ENCODE measurements at regions not wholly inside any gene's neighbourhood (a gene's known extent, or its start where the extent isn't known, plus 50 kb on each side); places are given as distances from the start of the nearest gene placed in this dataset.

GRCh38 chr5:142500227-142500905 is 175.5 kb upstream of the SPRY4 start:
- H3K4me3 ChIP-seq = no peak overlapping the region
- no peaks in the 10 kb centered on the region for H3K4me1 ChIP-seq
- no peak overlapping the region for H3K27ac ChIP-seq
- H3K9me3 ChIP-seq = no peaks in the 10 kb centered on the region
- no peaks in the 10 kb centered on the region for H3K27me3 ChIP-seq
- no peak overlapping the region for H3K9ac ChIP-seq (ENCODE audit: low read depth in 2 of 2, low read length in 2 of 2)
- no peaks in the 10 kb centered on the region for H3K36me3 ChIP-seq
- intact Hi-C loops (cut with DNase I) = no loop called here
- no peak for DNase-seq
- TF ChIP-seq CTCF (IDR thresholded peaks at IDR 0.05) = no peak

- Histone ChIP-seq H3K27me3 (no peaks in the 10 kb centered on the region), H3K4me1 (no peaks in the 10 kb centered on the region), H3K27ac (no peak overlapping the region), H3K9me3 (no peaks in the 10 kb centered on the region), H3K36me3 (no peaks in the 10 kb centered on the region), H3K4me3 (no peak overlapping the region), H3K9ac (ENCODE audit: low read depth in 2 of 2, low read length in 2 of 2) (no peak overlapping the region)
- DNase-seq = peak; percentile 48
- no peak for TF ChIP-seq CTCF (IDR thresholded peaks at IDR 0.05)
- intact Hi-C loops (cut with DNase I) = no loop called here
Observed at GRCh38 chr5:142499591-142500226, 174.9 kb upstream of the SPRY4 start.

- intact Hi-C loops (cut with DNase I) = no loop called here
- DNase-seq = no peak
- no peak overlapping the region for H3K27ac ChIP-seq
- no peaks in the 10 kb centered on the region for H3K4me1 ChIP-seq
- H3K4me3 ChIP-seq = no peak overlapping the region
- no peaks in the 10 kb centered on the region for H3K27me3 ChIP-seq
- H3K36me3 ChIP-seq = no peaks in the 10 kb centered on the region
- H3K9me3 ChIP-seq = no peaks in the 10 kb centered on the region
- TF ChIP-seq CTCF (IDR thresholded peaks at IDR 0.05) = no peak
- H3K9ac ChIP-seq (ENCODE audit: low read depth in 2 of 2, low read length in 2 of 2) = no peak overlapping the region
Observed at GRCh38 chr5:142498298-142498697, 173.5 kb upstream of the SPRY4 start.

- no peak for DNase-seq
- intact Hi-C loops (cut with DNase I) = no loop called here
- no peak for TF ChIP-seq CTCF (IDR thresholded peaks at IDR 0.05)
- Histone ChIP-seq H3K4me3 (no peak overlapping the region), H3K4me1 (no peaks in the 10 kb centered on the region), H3K27me3 (no peaks in the 10 kb centered on the region), H3K27ac (no peak overlapping the region), H3K36me3 (no peaks in the 10 kb centered on the region), H3K9me3 (no peaks in the 10 kb centered on the region), H3K9ac (ENCODE audit: low read depth in 2 of 2, low read length in 2 of 2) (no peak overlapping the region)
Observed at GRCh38 chr5:142495531-142495930, 170.7 kb upstream of the SPRY4 start.

GRCh38 chr5:142493875-142494518 is 169.2 kb upstream of the SPRY4 start:
- H3K4me1 ChIP-seq = no peaks in the 10 kb centered on the region
- no peaks in the 10 kb centered on the region for H3K9me3 ChIP-seq
- H3K4me3 ChIP-seq = no peak overlapping the region
- intact Hi-C loops (cut with DNase I) = no loop called here
- no peaks in the 10 kb centered on the region for H3K36me3 ChIP-seq
- TF ChIP-seq CTCF (IDR thresholded peaks at IDR 0.05) = no peak
- H3K27me3 ChIP-seq = no peaks in the 10 kb centered on the region
- H3K9ac ChIP-seq (ENCODE audit: low read depth in 2 of 2, low read length in 2 of 2) = no peak overlapping the region
- DNase-seq = no peak
- H3K27ac ChIP-seq = no peak overlapping the region

All from colonic mucosa (tissue), 4 donors.